PC-3 (cell line): ENCODE measurements at regions not wholly inside any gene's neighbourhood (a gene's known extent, or its start where the extent isn't known, plus 50 kb on each side); places are given as distances from the start of the nearest gene placed in this dataset.

Experiments
- EZH2 ChIP-seq: fragments of 300-600 bp; sonication (generic); IDR thresholded peaks from one replicate; pipeline ENCODE4 v1.6.1; 2017; ENCODE audit warnings: antibody characterized with exemption, mild to moderate bottlenecking, low read length; ENCODE audit not compliant: unreplicated experiment
- EZH2phosphoT487 ChIP-seq: fragments of 300-600 bp; sonication (generic); IDR thresholded peaks from 2 replicates; pipeline ENCODE4 v1.6.1; 2018; ENCODE audit warnings: mild to moderate bottlenecking, antibody characterized with exemption, low read length, borderline replicate concordance
- TF ChIP-seq, protein P1 (sequence below): fragments of 300-600 bp; sonication (generic); conservative IDR thresholded peaks from 2 replicates; pipeline ENCODE4 v1.5.1; 2017; ENCODE audit warnings: antibody characterized with exemption, low read depth, mild to moderate bottlenecking, low read length

GRCh38 chr5:88081877-88082276 lies 186.8 kb downstream of the TMEM161B start:
- TF ChIP-seq, protein P1, sequence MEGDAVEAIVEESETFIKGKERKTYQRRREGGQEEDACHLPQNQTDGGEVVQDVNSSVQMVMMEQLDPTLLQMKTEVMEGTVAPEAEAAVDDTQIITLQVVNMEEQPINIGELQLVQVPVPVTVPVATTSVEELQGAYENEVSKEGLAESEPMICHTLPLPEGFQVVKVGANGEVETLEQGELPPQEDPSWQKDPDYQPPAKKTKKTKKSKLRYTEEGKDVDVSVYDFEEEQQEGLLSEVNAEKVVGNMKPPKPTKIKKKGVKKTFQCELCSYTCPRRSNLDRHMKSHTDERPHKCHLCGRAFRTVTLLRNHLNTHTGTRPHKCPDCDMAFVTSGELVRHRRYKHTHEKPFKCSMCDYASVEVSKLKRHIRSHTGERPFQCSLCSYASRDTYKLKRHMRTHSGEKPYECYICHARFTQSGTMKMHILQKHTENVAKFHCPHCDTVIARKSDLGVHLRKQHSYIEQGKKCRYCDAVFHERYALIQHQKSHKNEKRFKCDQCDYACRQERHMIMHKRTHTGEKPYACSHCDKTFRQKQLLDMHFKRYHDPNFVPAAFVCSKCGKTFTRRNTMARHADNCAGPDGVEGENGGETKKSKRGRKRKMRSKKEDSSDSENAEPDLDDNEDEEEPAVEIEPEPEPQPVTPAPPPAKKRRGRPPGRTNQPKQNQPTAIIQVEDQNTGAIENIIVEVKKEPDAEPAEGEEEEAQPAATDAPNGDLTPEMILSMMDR = no peak
- TF ChIP-seq EZH2 = no peak
- TF ChIP-seq EZH2phosphoT487 = no peak
